ENCODE measurements at regions not wholly inside any gene's neighbourhood (a gene's known extent, or its start where the extent isn't known, plus 50 kb on each side); places are given as distances from the start of the nearest gene placed in this dataset.

GRCh38 chr15:70182858-70183695 lies 85.4 kb upstream of the TLE3 start:
- no peak for TF ChIP-seq POLR2AphosphoS5 (IDR thresholded peaks at IDR 0.05; ENCODE audit: low read depth)
- TF ChIP-seq, protein P1, sequence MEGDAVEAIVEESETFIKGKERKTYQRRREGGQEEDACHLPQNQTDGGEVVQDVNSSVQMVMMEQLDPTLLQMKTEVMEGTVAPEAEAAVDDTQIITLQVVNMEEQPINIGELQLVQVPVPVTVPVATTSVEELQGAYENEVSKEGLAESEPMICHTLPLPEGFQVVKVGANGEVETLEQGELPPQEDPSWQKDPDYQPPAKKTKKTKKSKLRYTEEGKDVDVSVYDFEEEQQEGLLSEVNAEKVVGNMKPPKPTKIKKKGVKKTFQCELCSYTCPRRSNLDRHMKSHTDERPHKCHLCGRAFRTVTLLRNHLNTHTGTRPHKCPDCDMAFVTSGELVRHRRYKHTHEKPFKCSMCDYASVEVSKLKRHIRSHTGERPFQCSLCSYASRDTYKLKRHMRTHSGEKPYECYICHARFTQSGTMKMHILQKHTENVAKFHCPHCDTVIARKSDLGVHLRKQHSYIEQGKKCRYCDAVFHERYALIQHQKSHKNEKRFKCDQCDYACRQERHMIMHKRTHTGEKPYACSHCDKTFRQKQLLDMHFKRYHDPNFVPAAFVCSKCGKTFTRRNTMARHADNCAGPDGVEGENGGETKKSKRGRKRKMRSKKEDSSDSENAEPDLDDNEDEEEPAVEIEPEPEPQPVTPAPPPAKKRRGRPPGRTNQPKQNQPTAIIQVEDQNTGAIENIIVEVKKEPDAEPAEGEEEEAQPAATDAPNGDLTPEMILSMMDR (IDR thresholded peaks at IDR 0.05; ENCODE audit: insufficient read depth, low read length): no peak
- TF ChIP-seq, protein P2, sequence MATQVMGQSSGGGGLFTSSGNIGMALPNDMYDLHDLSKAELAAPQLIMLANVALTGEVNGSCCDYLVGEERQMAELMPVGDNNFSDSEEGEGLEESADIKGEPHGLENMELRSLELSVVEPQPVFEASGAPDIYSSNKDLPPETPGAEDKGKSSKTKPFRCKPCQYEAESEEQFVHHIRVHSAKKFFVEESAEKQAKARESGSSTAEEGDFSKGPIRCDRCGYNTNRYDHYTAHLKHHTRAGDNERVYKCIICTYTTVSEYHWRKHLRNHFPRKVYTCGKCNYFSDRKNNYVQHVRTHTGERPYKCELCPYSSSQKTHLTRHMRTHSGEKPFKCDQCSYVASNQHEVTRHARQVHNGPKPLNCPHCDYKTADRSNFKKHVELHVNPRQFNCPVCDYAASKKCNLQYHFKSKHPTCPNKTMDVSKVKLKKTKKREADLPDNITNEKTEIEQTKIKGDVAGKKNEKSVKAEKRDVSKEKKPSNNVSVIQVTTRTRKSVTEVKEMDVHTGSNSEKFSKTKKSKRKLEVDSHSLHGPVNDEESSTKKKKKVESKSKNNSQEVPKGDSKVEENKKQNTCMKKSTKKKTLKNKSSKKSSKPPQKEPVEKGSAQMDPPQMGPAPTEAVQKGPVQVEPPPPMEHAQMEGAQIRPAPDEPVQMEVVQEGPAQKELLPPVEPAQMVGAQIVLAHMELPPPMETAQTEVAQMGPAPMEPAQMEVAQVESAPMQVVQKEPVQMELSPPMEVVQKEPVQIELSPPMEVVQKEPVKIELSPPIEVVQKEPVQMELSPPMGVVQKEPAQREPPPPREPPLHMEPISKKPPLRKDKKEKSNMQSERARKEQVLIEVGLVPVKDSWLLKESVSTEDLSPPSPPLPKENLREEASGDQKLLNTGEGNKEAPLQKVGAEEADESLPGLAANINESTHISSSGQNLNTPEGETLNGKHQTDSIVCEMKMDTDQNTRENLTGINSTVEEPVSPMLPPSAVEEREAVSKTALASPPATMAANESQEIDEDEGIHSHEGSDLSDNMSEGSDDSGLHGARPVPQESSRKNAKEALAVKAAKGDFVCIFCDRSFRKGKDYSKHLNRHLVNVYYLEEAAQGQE (IDR thresholded peaks at IDR 0.05; ENCODE audit: insufficient replicate concordance, low read depth): no peak
- TF ChIP-seq GABPA (IDR thresholded peaks at IDR 0.05; ENCODE audit: low read depth): no peak
- no peak for TF ChIP-seq SPI1 (IDR thresholded peaks at IDR 0.05; ENCODE audit: borderline replicate concordance, low read depth)
